Panc1 (cell line): ENCODE measurements at regions not wholly inside any gene's neighbourhood (a gene's known extent, or its start where the extent isn't known, plus 50 kb on each side); places are given as distances from the start of the nearest gene placed in this dataset.

Experiments used
- ATAC-seq: fragments of 200-7000 bp; cut with Tn5 transposase; 2 replicates; pipeline ENCODE4 v1.9.1; 2020; ENCODE audit warnings: mild to moderate bottlenecking, moderate library complexity
- BruUV-seq: library from RNA; stranded (reverse); fragments of 400-500 nt; replicated peaks from 2 replicates; lab custom pipeline; 2021; lab: Mats Ljungman, UMichigan
- CTCF ChIA-PET: fragments of 300-600 bp; sonication (Branson Sonifier 250); formaldehyde crosslinking; loops from one replicate; lab custom pipeline; 2022; ENCODE audit warnings: antibody characterized with exemption; lab: Charles Lee
- POLR2A ChIA-PET: fragments of 300-600 bp; sonication (Branson Sonifier 250); formaldehyde crosslinking; loops from one replicate; lab custom pipeline; 2022; ENCODE audit warnings: antibody characterized with exemption; lab: Charles Lee
- DNase-seq: peaks from one replicate; pipeline ENCODE4 v3.0.0-alpha.2; 2010; ENCODE audit warnings: low read depth, low spot score
- H3K27ac ChIP-seq: 2 replicates; pipeline ENCODE4 v1.5.1; 2011; ENCODE audit warnings: mild to moderate bottlenecking, low read length, inconsistent platforms
- H3K27me3 ChIP-seq: fragments of 200-500 bp; sonication (Bioruptor generic); 2 replicates; pipeline ENCODE4 v1.6.0; 2014; ENCODE audit warnings: low read length, inconsistent platforms; ENCODE audit not compliant: control insufficient read depth, insufficient read depth
- H3K36me3 ChIP-seq: fragments of 200-500 bp; sonication (Bioruptor generic); 2 replicates; pipeline ENCODE4 v1.5.1; 2014; ENCODE audit warnings: inconsistent platforms, mild to moderate bottlenecking, low read length, moderate library complexity; ENCODE audit not compliant: control insufficient read depth, insufficient read depth
- H3K4me1 ChIP-seq: 2 replicates; pipeline ENCODE4 v1.5.1; 2011; ENCODE audit warnings: inconsistent platforms, mild to moderate bottlenecking, low read length, moderate library complexity; ENCODE audit not compliant: control insufficient read depth, insufficient read depth
- H3K4me3 ChIP-seq, 2 experiments: 2 replicates each; pipeline ENCODE4 v1.5.1; 2011 to 2012; ENCODE audit warnings: low read depth in 2 of 2, low read length in 2 of 2, mild to moderate bottlenecking in 2 of 2, inconsistent platforms in 1 of 2, moderate library complexity in 1 of 2
- H3K9me3 ChIP-seq: fragments of 200-500 bp; sonication (Bioruptor generic); 2 replicates; pipeline ENCODE4 v1.5.1; 2014; ENCODE audit warnings: low read depth, mild to moderate bottlenecking, inconsistent platforms, low read length, moderate library complexity; ENCODE audit not compliant: control insufficient read depth, insufficient read depth
- CTCF ChIP-seq: fragments of 450-650 bp; IDR thresholded peaks from 2 replicates; pipeline ENCODE4 v1.5.1; 2017; ENCODE audit warnings: mild to moderate bottlenecking
- POLR2AphosphoS5 ChIP-seq: IDR thresholded peaks from 2 replicates; pipeline ENCODE4 v1.6.1; 2012; ENCODE audit warnings: mild to moderate bottlenecking, low read depth, low read length, moderate library complexity
- REST ChIP-seq, 2 experiments: IDR thresholded peaks; 2 replicates each; pipeline ENCODE4 v1.6.1; 2011 to 2012; ENCODE audit warnings: low read depth in 2 of 2, control low read depth in 1 of 2, low read length in 1 of 2, mild to moderate bottlenecking in 1 of 2, moderate library complexity in 1 of 2; ENCODE audit not compliant: insufficient read depth in 1 of 2
- SIN3A ChIP-seq: IDR thresholded peaks from 2 replicates; pipeline ENCODE4 v1.6.1; 2012; ENCODE audit warnings: low read depth, mild to moderate bottlenecking, low read length, moderate library complexity, borderline replicate concordance; ENCODE audit not compliant: insufficient read depth
- TCF7L2 ChIP-seq: IDR thresholded peaks from 2 replicates; pipeline ENCODE4 v1.6.1; 2011; ENCODE audit warnings: mild to moderate bottlenecking, low read depth, low read length, inconsistent platforms
- in situ Hi-C: cut with HindIII; loops from 2 replicates; pipeline ENCODE4 v1.10.0; 2016; ENCODE audit warnings: low sequenced_read_pairs, low pct_unique_long_range_greater_than_20kb
- intact Hi-C: fragments of 100-400 bp; cut with micrococcal nuclease; formaldehyde crosslinking; loops from one replicate; pipeline ENCODE4 v1.10.0; 2022; ENCODE audit not compliant: unreplicated experiment

- intact Hi-C loops (no loop called here), in situ Hi-C loops (no loop called here)
- BruUV-seq, result no TSS peak
- ChIA-PET CTCF (no interaction called here), POLR2A (no interaction called here)
- ATAC-seq, result no peak
- H3K4me1 ChIP-seq, result no peaks in the 10 kb centered on the region
- DNase-seq, result no peak
- no peak overlapping the region for H3K27ac ChIP-seq
- no peaks in the 10 kb centered on the region for H3K9me3 ChIP-seq
- H3K36me3 ChIP-seq, result no peaks in the 10 kb centered on the region
- TF ChIP-seq REST (IDR thresholded peaks at IDR 0.05; ENCODE audit: insufficient read depth in 1 of 2, low read depth in 2 of 2, low read length in 1 of 2), result no peak
- TF ChIP-seq POLR2AphosphoS5, result no peak
- no peak for TF ChIP-seq CTCF
- TF ChIP-seq SIN3A, result no peak
- no peak for TF ChIP-seq TCF7L2
- H3K4me3 ChIP-seq, result no peak overlapping the region
- H3K27me3 ChIP-seq, result no peaks in the 10 kb centered on the region
These were observed 1193.5 kb downstream of the PCDH9 start for GRCh38 chr13:66036636-66037035.

GRCh38 chr13:66036024-66036614 lies 1194.0 kb downstream of the PCDH9 start:
- no peaks in the 10 kb centered on the region for H3K4me1 ChIP-seq
- in situ Hi-C loops (no loop called here), intact Hi-C loops (no loop called here)
- ATAC-seq (no peak), DNase-seq (no peak)
- no peak overlapping the region for H3K4me3 ChIP-seq
- no peaks in the 10 kb centered on the region for H3K9me3 ChIP-seq
- ChIA-PET POLR2A (no interaction called here), CTCF (no interaction called here)
- no peaks in the 10 kb centered on the region for H3K36me3 ChIP-seq
- TF ChIP-seq SIN3A (no peak), CTCF (no peak), POLR2AphosphoS5 (no peak), TCF7L2 (no peak)
- no TSS peak for BruUV-seq
- H3K27ac ChIP-seq, result no peak overlapping the region
- H3K27me3 ChIP-seq, result no peaks in the 10 kb centered on the region
